ENCODE measurements at regions not wholly inside any gene's neighbourhood (a gene's known extent, or its start where the extent isn't known, plus 50 kb on each side); places are given as distances from the start of the nearest gene placed in this dataset.
A peak's percentile ranks its signal among the peaks of the same experiment; 100 is the strongest.

- no peak for ATAC-seq
Observed at GRCh38 chr10:118442032-118442431, 99.9 kb upstream of the FAM204A start.

GRCh38 chr10:118439824-118440223 lies 97.7 kb upstream of the FAM204A start:
- no peak overlapping the region for H3K4me3 ChIP-seq
- no peak overlapping the region for H3K27ac ChIP-seq
- TF ChIP-seq CTCF (IDR thresholded peaks at IDR 0.05) = no peak
- H3K36me3 ChIP-seq = no peaks in the 10 kb centered on the region
- H3K4me1 ChIP-seq = no peaks in the 10 kb centered on the region
- peaks cover 0 to 38% of the 10 kb centered on the region in 2 donors for H3K27me3 ChIP-seq
- DNase-seq (no peak), ATAC-seq (no peak)
- intact Hi-C loops (cut with DNase I) = no loop called here
- H3K9me3 ChIP-seq = no peaks in the 10 kb centered on the region

More at GRCh38 chr10:118442032-118442431, 99.9 kb upstream of the FAM204A start:
- no peak for TF ChIP-seq CTCF (IDR thresholded peaks at IDR 0.05)
- no peaks in the 10 kb centered on the region for H3K9me3 ChIP-seq
- intact Hi-C loops (cut with DNase I) = no loop called here
- no peak overlapping the region for H3K4me3 ChIP-seq
- no peaks in the 10 kb centered on the region for H3K4me1 ChIP-seq
- no peaks in the 10 kb centered on the region for H3K36me3 ChIP-seq
- no peak overlapping the region for H3K27ac ChIP-seq
- peaks cover 0 to 38% of the 10 kb centered on the region in 2 donors for H3K27me3 ChIP-seq
- DNase-seq = no peak

GRCh38 chr10:118436742-118437141 lies 94.6 kb upstream of the FAM204A start:
- no peak for ATAC-seq
- Histone ChIP-seq H3K4me3 (no peak overlapping the region), H3K36me3 (no peaks in the 10 kb centered on the region), H3K27me3 (peaks cover 0 to 33% of the 10 kb centered on the region in 2 donors), H3K9me3 (no peaks in the 10 kb centered on the region), H3K27ac (no peak overlapping the region), H3K4me1 (no peaks in the 10 kb centered on the region)
- intact Hi-C loops (cut with DNase I) = no loop called here
- no peak for TF ChIP-seq CTCF (IDR thresholded peaks at IDR 0.05)
- DNase-seq = no peak

- no peaks in the 10 kb centered on the region for H3K9me3 ChIP-seq
- H3K4me1 ChIP-seq = no peaks in the 10 kb centered on the region
- no peak overlapping the region for H3K4me3 ChIP-seq
- no peak for TF ChIP-seq CTCF (IDR thresholded peaks at IDR 0.05)
- DNase-seq = no peak
- intact Hi-C loops (cut with DNase I) = no loop called here
- no peak overlapping the region for H3K27ac ChIP-seq
- ATAC-seq = no peak
- no peaks in the 10 kb centered on the region for H3K36me3 ChIP-seq
- H3K27me3 ChIP-seq = no peaks in the 10 kb centered on the region
Observed at GRCh38 chr10:118430190-118430589, 88.1 kb upstream of the FAM204A start.

- H3K27me3 ChIP-seq = peaks cover 0 to 4% of the 10 kb centered on the region in 2 donors
- intact Hi-C loops (cut with DNase I) = no loop called here
- DNase-seq = peak; percentile 65 to 89 (median 76)
- TF ChIP-seq CTCF (IDR thresholded peaks at IDR 0.05) = peak; percentile 58 to 73
- H3K27ac ChIP-seq = no peak overlapping the region
- no peak overlapping the region for H3K4me3 ChIP-seq
- H3K4me1 ChIP-seq = no peaks in the 10 kb centered on the region
- no peaks in the 10 kb centered on the region for H3K36me3 ChIP-seq
- ATAC-seq = peak; percentile 96
- H3K9me3 ChIP-seq = no peaks in the 10 kb centered on the region
Observed at GRCh38 chr10:118423800-118424442, 81.8 kb upstream of the FAM204A start.
